ENCODE measurements at regions not wholly inside any gene's neighbourhood (a gene's known extent, or its start where the extent isn't known, plus 50 kb on each side); places are given as distances from the start of the nearest gene placed in this dataset.

DNA sequence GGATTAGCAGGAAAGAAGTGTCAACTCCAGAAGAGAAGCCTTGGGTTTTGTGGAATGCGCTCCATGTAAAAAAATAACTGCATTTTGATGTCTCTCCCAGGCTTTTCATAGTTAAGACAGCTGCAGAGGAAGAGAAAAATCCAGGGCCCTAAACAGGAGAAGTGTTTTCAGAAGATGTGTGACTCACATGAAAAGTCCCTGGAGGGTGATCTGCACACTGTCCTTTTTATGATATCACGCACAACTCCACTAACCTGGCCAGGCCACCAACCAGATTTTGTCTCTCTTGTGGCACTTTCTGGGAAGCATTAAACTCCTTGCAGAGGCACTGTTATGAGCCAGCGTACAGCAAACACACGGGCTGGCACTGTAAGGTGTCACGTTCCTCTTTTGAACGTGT lies 267.3 kb downstream of the FGF9 start:
- H3K36me3 ChIP-seq (ENCODE audit: control insufficient read depth in 1 of 2, insufficient read depth in 2 of 2, low read length in 2 of 2) = no peaks in the 10 kb centered on the region
- no peak overlapping the region for H2AFZ ChIP-seq (ENCODE audit: insufficient read depth, low read length, poor library complexity)
- H4K8ac ChIP-seq (ENCODE audit: low read depth, low read length) = no peak overlapping the region
- H3K4me2 ChIP-seq (ENCODE audit: low read length) = no peak overlapping the region
- DNase-seq = peak in 1 of 2 donors; percentile 1
- H3K4me3 ChIP-seq (ENCODE audit: low read depth, low read length) = no peak overlapping the region
- H3K4ac ChIP-seq (ENCODE audit: low read depth, low read length) = no peak overlapping the region
- no peak overlapping the region for H2AK5ac ChIP-seq (ENCODE audit: low read length)
- no peak overlapping the region for H3K9ac ChIP-seq (ENCODE audit: low read length)
- H2BK12ac ChIP-seq (ENCODE audit: low read length) = no peak overlapping the region
- H3K79me1 ChIP-seq (ENCODE audit: low read length) = no peaks in the 10 kb centered on the region
- H2BK5ac ChIP-seq (ENCODE audit: low read depth, low read length, poor library complexity) = no peak overlapping the region
- H4K12ac ChIP-seq (ENCODE audit: low read depth, low read length) = no peak overlapping the region
- no CpG with 5 or more reads among the region's 6 CpGs for WGBS (ENCODE audit: extremely low coverage, insufficient coverage, insufficient read length)
- peaks cover 0 to 2% of the 10 kb centered on the region in 2 experiments for H3K4me1 ChIP-seq (ENCODE audit: control insufficient read depth in 1 of 2, insufficient read depth in 2 of 2, low read length in 2 of 2)
- H3K14ac ChIP-seq (ENCODE audit: low read length) = no peak overlapping the region
- H3K27me3 ChIP-seq (ENCODE audit: insufficient read depth, low read length) = no peaks in the 10 kb centered on the region
- H2BK120ac ChIP-seq (ENCODE audit: insufficient read depth, low read length, poor library complexity) = no peak overlapping the region
- H3K9me3 ChIP-seq (ENCODE audit: insufficient read depth, low read depth, low read length) = peaks cover 7% of the 10 kb centered on the region
- no peak overlapping the region for H3K18ac ChIP-seq (ENCODE audit: low read length)
- no peak overlapping the region for H3K23ac ChIP-seq (ENCODE audit: low read length)
- H3K79me2 ChIP-seq (ENCODE audit: control insufficient read depth, insufficient read depth, low read length, poor library complexity) = no peaks in the 10 kb centered on the region
- H4K91ac ChIP-seq (ENCODE audit: low read depth, low read length) = no peak overlapping the region
- H3K27ac ChIP-seq (ENCODE audit: low read depth, low read length) = no peak overlapping the region

DNA sequence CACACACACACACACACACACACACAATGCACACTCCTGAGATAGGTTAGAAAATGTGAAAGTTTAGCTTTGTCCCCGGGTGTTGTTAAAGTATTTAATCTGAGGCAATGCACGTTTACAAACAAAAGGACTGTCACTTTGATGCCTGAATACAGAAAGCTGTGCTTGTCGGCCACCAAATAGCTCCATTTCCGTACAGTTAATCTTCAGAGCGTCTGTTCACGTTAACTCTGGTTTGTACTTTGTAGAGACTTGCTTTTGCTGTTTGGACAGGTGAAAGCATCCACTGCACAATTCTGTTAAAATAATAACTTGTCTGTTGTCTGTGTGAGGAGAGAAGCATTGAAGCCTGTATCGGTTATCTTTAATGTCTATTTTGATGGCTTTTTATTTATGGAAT lies 267.8 kb downstream of the FGF9 start:
- Histone ChIP-seq H3K14ac (ENCODE audit: low read length) (no peak overlapping the region), H3K4me3 (ENCODE audit: low read depth, low read length) (no peak overlapping the region), H3K4me2 (ENCODE audit: low read length) (no peak overlapping the region), H2AK5ac (ENCODE audit: low read length) (no peak overlapping the region), H3K4ac (ENCODE audit: low read depth, low read length) (no peak overlapping the region), H2BK120ac (ENCODE audit: insufficient read depth, low read length, poor library complexity) (no peak overlapping the region), H3K4me1 (ENCODE audit: control insufficient read depth in 1 of 2, insufficient read depth in 2 of 2, low read length in 2 of 2) (no peaks in the 10 kb centered on the region), H2BK12ac (ENCODE audit: low read length) (no peak overlapping the region), H3K9me3 (ENCODE audit: insufficient read depth, low read depth, low read length) (peaks cover 7% of the 10 kb centered on the region), H3K18ac (ENCODE audit: low read length) (no peak overlapping the region), H3K79me2 (ENCODE audit: control insufficient read depth, insufficient read depth, low read length, poor library complexity) (no peaks in the 10 kb centered on the region), H3K9ac (ENCODE audit: low read length) (no peak overlapping the region), H2BK5ac (ENCODE audit: low read depth, low read length, poor library complexity) (no peak overlapping the region), H3K79me1 (ENCODE audit: low read length) (no peaks in the 10 kb centered on the region), H2AFZ (ENCODE audit: insufficient read depth, low read length, poor library complexity) (no peak overlapping the region), H4K91ac (ENCODE audit: low read depth, low read length) (no peak overlapping the region), H4K12ac (ENCODE audit: low read depth, low read length) (no peak overlapping the region), H3K27ac (ENCODE audit: low read depth, low read length) (no peak overlapping the region), H4K8ac (ENCODE audit: low read depth, low read length) (no peak overlapping the region), H3K36me3 (ENCODE audit: control insufficient read depth in 1 of 2, insufficient read depth in 2 of 2, low read length in 2 of 2) (no peaks in the 10 kb centered on the region), H3K27me3 (ENCODE audit: insufficient read depth, low read length) (no peaks in the 10 kb centered on the region), H3K23ac (ENCODE audit: low read length) (no peak overlapping the region)
- no CpG with 5 or more reads among the region's 7 CpGs for WGBS (ENCODE audit: extremely low coverage, insufficient coverage, insufficient read length)
- no peak for DNase-seq

DNA sequence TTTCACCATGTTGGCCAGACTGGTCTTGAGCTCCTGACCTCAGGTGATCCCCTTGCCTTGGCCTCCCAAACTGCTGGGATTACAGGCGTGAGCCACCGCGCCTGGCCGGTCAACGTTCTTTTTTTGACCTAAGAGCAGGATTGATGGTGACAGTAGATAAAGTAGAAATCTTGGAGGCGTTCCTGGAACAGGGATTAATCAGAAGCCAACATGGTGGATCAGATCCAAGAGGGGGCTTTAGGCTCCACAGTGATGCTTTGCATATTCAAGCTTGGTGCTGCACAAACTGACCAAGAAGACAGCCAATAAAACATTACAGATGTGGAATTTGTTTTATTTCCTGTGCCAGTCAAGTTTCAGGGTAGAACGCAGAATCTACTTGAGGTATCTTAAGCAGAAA lies 271.2 kb downstream of the FGF9 start:
- H3K18ac ChIP-seq (ENCODE audit: low read length) = no peak overlapping the region
- H2AK5ac ChIP-seq (ENCODE audit: low read length) = no peak overlapping the region
- no peak overlapping the region for H3K14ac ChIP-seq (ENCODE audit: low read length)
- no peak overlapping the region for H2BK5ac ChIP-seq (ENCODE audit: low read depth, low read length, poor library complexity)
- no peaks in the 10 kb centered on the region for H3K79me1 ChIP-seq (ENCODE audit: low read length)
- H3K9me3 ChIP-seq (ENCODE audit: insufficient read depth, low read depth, low read length) = peaks cover 7% of the 10 kb centered on the region
- H3K27ac ChIP-seq (ENCODE audit: low read depth, low read length) = no peak overlapping the region
- H3K27me3 ChIP-seq (ENCODE audit: insufficient read depth, low read length) = no peaks in the 10 kb centered on the region
- no peak overlapping the region for H3K4me3 ChIP-seq (ENCODE audit: low read depth, low read length)
- no peaks in the 10 kb centered on the region for H3K4me1 ChIP-seq (ENCODE audit: control insufficient read depth in 1 of 2, insufficient read depth in 2 of 2, low read length in 2 of 2)
- no CpG with 5 or more reads among the region's 7 CpGs for WGBS (ENCODE audit: extremely low coverage, insufficient coverage, insufficient read length)
- no peak overlapping the region for H4K8ac ChIP-seq (ENCODE audit: low read depth, low read length)
- no peaks in the 10 kb centered on the region for H3K36me3 ChIP-seq (ENCODE audit: control insufficient read depth in 1 of 2, insufficient read depth in 2 of 2, low read length in 2 of 2)
- no peak overlapping the region for H3K23ac ChIP-seq (ENCODE audit: low read length)
- no peak overlapping the region for H4K12ac ChIP-seq (ENCODE audit: low read depth, low read length)
- H3K9ac ChIP-seq (ENCODE audit: low read length) = no peak overlapping the region
- DNase-seq = no peak
- no peak overlapping the region for H4K91ac ChIP-seq (ENCODE audit: low read depth, low read length)
- H3K79me2 ChIP-seq (ENCODE audit: control insufficient read depth, insufficient read depth, low read length, poor library complexity) = no peaks in the 10 kb centered on the region
- no peak overlapping the region for H2AFZ ChIP-seq (ENCODE audit: insufficient read depth, low read length, poor library complexity)
- H2BK120ac ChIP-seq (ENCODE audit: insufficient read depth, low read length, poor library complexity) = no peak overlapping the region
- H3K4me2 ChIP-seq (ENCODE audit: low read length) = no peak overlapping the region
- no peak overlapping the region for H2BK12ac ChIP-seq (ENCODE audit: low read length)
- no peak overlapping the region for H3K4ac ChIP-seq (ENCODE audit: low read depth, low read length)

DNA sequence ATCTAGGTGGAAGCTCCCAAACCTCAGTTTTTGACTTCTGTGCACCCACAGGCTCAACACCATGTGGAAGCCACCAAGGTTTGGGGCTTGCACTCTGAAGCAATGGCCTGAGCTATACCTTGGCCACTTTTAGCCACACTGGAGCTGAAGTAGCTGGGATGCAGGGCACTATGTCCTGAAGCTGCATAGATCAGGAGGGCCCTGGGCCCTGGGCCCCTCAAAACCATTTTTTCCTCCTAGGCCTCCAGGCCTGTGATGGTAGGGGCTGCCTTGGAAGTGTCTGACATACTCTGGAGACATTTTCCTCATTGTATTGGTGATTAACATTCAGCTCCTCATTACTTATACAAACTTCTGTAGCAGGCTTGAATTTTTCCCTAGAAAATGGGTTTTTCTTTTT lies 273.7 kb downstream of the FGF9 start:
- DNase-seq = no peak
- Histone ChIP-seq H3K9ac (ENCODE audit: low read length) (no peak overlapping the region), H3K4me2 (ENCODE audit: low read length) (no peak overlapping the region), H3K4ac (ENCODE audit: low read depth, low read length) (no peak overlapping the region), H4K91ac (ENCODE audit: low read depth, low read length) (no peak overlapping the region), H3K23ac (ENCODE audit: low read length) (no peak overlapping the region), H3K79me1 (ENCODE audit: low read length) (no peaks in the 10 kb centered on the region), H3K27ac (ENCODE audit: low read depth, low read length) (no peak overlapping the region), H3K14ac (ENCODE audit: low read length) (no peak overlapping the region), H2BK5ac (ENCODE audit: low read depth, low read length, poor library complexity) (no peak overlapping the region), H3K4me3 (ENCODE audit: low read depth, low read length) (no peak overlapping the region), H2AFZ (ENCODE audit: insufficient read depth, low read length, poor library complexity) (no peak overlapping the region), H2AK5ac (ENCODE audit: low read length) (no peak overlapping the region), H2BK120ac (ENCODE audit: insufficient read depth, low read length, poor library complexity) (no peak overlapping the region), H3K18ac (ENCODE audit: low read length) (no peak overlapping the region), H3K9me3 (ENCODE audit: insufficient read depth, low read depth, low read length) (peaks cover 10% of the 10 kb centered on the region), H3K4me1 (ENCODE audit: control insufficient read depth in 1 of 2, insufficient read depth in 2 of 2, low read length in 2 of 2) (no peaks in the 10 kb centered on the region), H3K36me3 (ENCODE audit: control insufficient read depth in 1 of 2, insufficient read depth in 2 of 2, low read length in 2 of 2) (no peaks in the 10 kb centered on the region), H3K27me3 (ENCODE audit: insufficient read depth, low read length) (no peaks in the 10 kb centered on the region), H3K79me2 (ENCODE audit: control insufficient read depth, insufficient read depth, low read length, poor library complexity) (no peaks in the 10 kb centered on the region), H4K12ac (ENCODE audit: low read depth, low read length) (no peak overlapping the region), H2BK12ac (ENCODE audit: low read length) (no peak overlapping the region), H4K8ac (ENCODE audit: low read depth, low read length) (no peak overlapping the region)
